Thyroid gland (tissue), 4 donors: ENCODE measurements at regions not wholly inside any gene's neighbourhood (a gene's known extent, or its start where the extent isn't known, plus 50 kb on each side); places are given as distances from the start of the nearest gene placed in this dataset.

Source experiments
- DNase-seq, 2 donors: peaks; one replicate each; pipeline ENCODE4 v3.0.0-alpha.2; 2019
- H3K27ac ChIP-seq, 3 donors: fragments of 200-600 bp; sonication (generic); 1 replicate in 2 of 3; 2 replicates in 1 of 3; pipeline ENCODE4 v1.5.1; 2016 to 2019; ENCODE audit warnings: mild to moderate bottlenecking in 1 of 3, moderate library complexity in 1 of 3
- H3K27me3 ChIP-seq: fragments of 200-600 bp; sonication (generic); one replicate; pipeline ENCODE4 v1.5.1; 2019
- H3K36me3 ChIP-seq, 2 donors: fragments of 200-600 bp; sonication (generic); one replicate each; pipeline ENCODE4 v1.5.1; 2016 to 2019
- H3K4me1 ChIP-seq, 2 donors: fragments of 200-600 bp; sonication (generic); one replicate each; pipeline ENCODE4 v1.5.1; 2017 to 2019
- H3K4me3 ChIP-seq, 3 donors: fragments of 200-600 bp; sonication (generic); replicated peaks in 1 of 3; 1 replicate in 2 of 3; 2 replicates in 1 of 3; pipeline ENCODE4 v1.5.1; 2016; ENCODE audit warnings: mild to moderate bottlenecking in 1 of 3
- H3K9me3 ChIP-seq: fragments of 200-600 bp; sonication (generic); one replicate; pipeline ENCODE4 v1.5.1; 2017
- CTCF ChIP-seq, 6 experiments: fragments of 200-600 bp in 3 of 6; fragments of 450-650 bp in 3 of 6; sonication (generic) in 3 of 6; IDR thresholded peaks; one replicate each; pipeline ENCODE4 v1.5.1; 2016 to 2019; ENCODE audit warnings: antibody characterized with exemption in 6 of 6, mild to moderate bottlenecking in 2 of 6, inconsistent platforms in 1 of 6, moderate library complexity in 1 of 6
- POLR2A ChIP-seq, 2 donors: fragments of 450-650 bp; IDR thresholded peaks; one replicate each; pipeline ENCODE4 v1.6.1; 2017; ENCODE audit warnings: antibody characterized with exemption in 2 of 2, mild to moderate bottlenecking in 2 of 2, moderate library complexity in 1 of 2
- WGBS, 2 donors: methylation state at CpG; one replicate each; pipeline ENCODE4 v1.1.5; 2017; 5-methylcytosine and 5-hydroxymethylcytosine counted together
- intact Hi-C: fragments of 100-400 bp; cut with DNase I; formaldehyde crosslinking; loops from one replicate; pipeline ENCODE4 v1.15.1; 2023

GRCh38 chr17:71349908-71350600 lies 770.8 kb upstream of the SOX9 start:
- intact Hi-C loops: no loop called here
- no peak for DNase-seq
- WGBS, 2 donors: 89 to 90% methylated on average over 6 of the region's 6 CpGs
- TF ChIP-seq CTCF (IDR thresholded peaks at IDR 0.05): no peak
- Histone ChIP-seq H3K9me3 (no peaks in the 10 kb centered on the region), H3K27ac (no peak overlapping the region), H3K4me1 (no peaks in the 10 kb centered on the region), H3K27me3 (no peaks in the 10 kb centered on the region), H3K36me3 (no peaks in the 10 kb centered on the region), H3K4me3 (no peak overlapping the region)

- Histone ChIP-seq H3K27ac (no peak overlapping the region), H3K4me1 (no peaks in the 10 kb centered on the region), H3K36me3 (no peaks in the 10 kb centered on the region), H3K4me3 (no peak overlapping the region), H3K27me3 (no peaks in the 10 kb centered on the region), H3K9me3 (no peaks in the 10 kb centered on the region)
- no peak for DNase-seq
- no peak for TF ChIP-seq CTCF (IDR thresholded peaks at IDR 0.05)
- WGBS, 2 donors: 95 to 97% methylated on average over 3 of the region's 3 CpGs
- intact Hi-C loops: no loop called here
Measured at GRCh38 chr17:71360301-71360700, 760.5 kb upstream of the SOX9 start.

- no peaks in the 10 kb centered on the region for H3K4me1 ChIP-seq
- intact Hi-C loops: no loop called here
- no peak overlapping the region for H3K27ac ChIP-seq
- no peaks in the 10 kb centered on the region for H3K27me3 ChIP-seq
- no peak overlapping the region for H3K4me3 ChIP-seq
- H3K36me3 ChIP-seq: no peaks in the 10 kb centered on the region
- no peak for DNase-seq
- H3K9me3 ChIP-seq: no peaks in the 10 kb centered on the region
- 78 to 80% methylated on average over 7 of the region's 7 CpGs for WGBS, 2 donors
- TF ChIP-seq POLR2A (IDR thresholded peaks at IDR 0.05): no peak
- TF ChIP-seq CTCF (IDR thresholded peaks at IDR 0.05): no peak
Measured at GRCh38 chr17:71361656-71362450, 759.0 kb upstream of the SOX9 start.

- 61 to 64% methylated on average over 2 of the region's 2 CpGs for WGBS, 2 donors
- intact Hi-C loops: no loop called here
- H3K27ac ChIP-seq: no peak overlapping the region
- H3K4me1 ChIP-seq: no peaks in the 10 kb centered on the region
- no peaks in the 10 kb centered on the region for H3K36me3 ChIP-seq
- H3K27me3 ChIP-seq: no peaks in the 10 kb centered on the region
- no peak overlapping the region for H3K4me3 ChIP-seq
- TF ChIP-seq CTCF (IDR thresholded peaks at IDR 0.05) (no peak), POLR2A (IDR thresholded peaks at IDR 0.05) (no peak)
- no peak for DNase-seq
- H3K9me3 ChIP-seq: no peaks in the 10 kb centered on the region
Measured at GRCh38 chr17:71363661-71364060, 757.2 kb upstream of the SOX9 start.

GRCh38 chr17:71371809-71372208 lies 749.0 kb upstream of the SOX9 start:
- Histone ChIP-seq H3K27ac (no peak overlapping the region), H3K4me1 (no peaks in the 10 kb centered on the region), H3K9me3 (no peaks in the 10 kb centered on the region), H3K36me3 (no peaks in the 10 kb centered on the region), H3K27me3 (no peaks in the 10 kb centered on the region), H3K4me3 (no peak overlapping the region)
- intact Hi-C loops: no loop called here
- DNase-seq: no peak
- TF ChIP-seq CTCF (IDR thresholded peaks at IDR 0.05): no peak
- TF ChIP-seq POLR2A (IDR thresholded peaks at IDR 0.05): no peak
- 74 to 80% methylated on average over 7 of the region's 7 CpGs for WGBS, 2 donors
